ENCODE measurements at regions not wholly inside any gene's neighbourhood (a gene's known extent, or its start where the extent isn't known, plus 50 kb on each side); places are given as distances from the start of the nearest gene placed in this dataset.
"Not testable (repeated sequence)": the region's sequence is repeated elsewhere in the genome, so short reads cannot be mapped to it uniquely, and the experiment has no call there.

DNA sequence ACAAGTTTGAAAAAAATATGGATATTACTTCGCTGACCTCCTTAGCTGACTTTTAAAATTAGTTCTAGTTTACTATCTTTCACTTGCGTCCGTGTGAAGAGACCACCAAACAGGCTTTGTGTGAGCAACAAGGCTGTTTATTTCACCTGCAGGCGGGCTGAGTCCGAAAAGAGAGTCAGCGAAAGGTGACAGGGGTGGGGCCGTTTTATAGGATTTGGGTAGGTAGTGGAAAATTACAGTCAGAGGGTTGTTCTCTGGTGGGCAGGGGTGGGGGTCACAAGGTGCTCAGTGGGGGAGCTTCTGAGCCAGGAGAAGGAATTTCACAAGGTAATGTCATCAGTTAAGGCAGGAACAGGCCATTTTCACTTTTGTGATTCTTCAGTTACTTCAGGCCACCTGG is 203.7 kb downstream of the POM121L12 start:
- not testable (repeated sequence) for DNase-seq

- no peak for DNase-seq
These were observed 210.3 kb downstream of the POM121L12 start for GRCh38 chr7:53245721-53246120.

DNA sequence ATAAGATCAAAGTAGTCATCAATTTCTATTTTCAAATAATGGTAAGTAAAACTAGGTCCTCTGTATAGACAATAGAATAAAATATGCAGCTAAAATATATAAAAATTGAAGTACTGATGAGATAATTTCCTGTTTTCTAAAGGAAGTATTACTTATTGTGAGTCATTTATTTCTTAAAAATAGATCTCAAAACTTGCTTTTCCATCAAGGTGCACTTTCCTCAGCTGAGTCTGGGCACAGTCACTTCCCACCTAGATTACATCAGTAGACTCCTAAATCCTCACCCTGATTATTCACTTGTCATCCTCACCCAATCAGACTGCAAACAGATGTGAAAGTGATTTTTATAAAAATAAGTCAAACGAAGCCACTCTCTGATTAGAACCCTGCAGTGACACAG is 211.5 kb downstream of the POM121L12 start:
- DNase-seq: no peak

- no peak for DNase-seq
These were observed 217.1 kb downstream of the POM121L12 start for GRCh38 chr7:53252539-53252938.

GRCh38 chr7:53272081-53272480 is 236.6 kb downstream of the POM121L12 start:
- DNase-seq: no peak

GRCh38 chr7:53281312-53281711 is 245.9 kb downstream of the POM121L12 start:
- no peak for DNase-seq

DNA sequence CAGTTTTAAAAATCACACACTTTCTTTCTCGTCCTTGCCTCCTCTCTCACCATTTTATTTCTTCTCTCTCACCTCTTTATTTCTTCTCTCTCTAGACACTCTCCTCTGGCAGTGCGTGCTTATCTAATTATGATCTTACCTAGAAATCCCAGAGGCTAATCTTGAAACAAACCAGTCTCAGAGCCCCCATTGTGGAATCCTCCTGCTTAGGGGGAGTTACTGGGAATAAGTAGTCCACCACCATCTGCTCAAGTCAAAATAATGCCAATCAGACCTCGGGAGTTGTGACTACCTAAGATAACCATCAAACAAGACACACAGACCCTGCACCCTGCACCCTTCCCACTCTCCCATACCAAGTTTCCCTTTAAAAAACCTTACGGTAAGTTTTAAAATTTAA is 256.9 kb downstream of the POM121L12 start:
- no peak for DNase-seq

DNA sequence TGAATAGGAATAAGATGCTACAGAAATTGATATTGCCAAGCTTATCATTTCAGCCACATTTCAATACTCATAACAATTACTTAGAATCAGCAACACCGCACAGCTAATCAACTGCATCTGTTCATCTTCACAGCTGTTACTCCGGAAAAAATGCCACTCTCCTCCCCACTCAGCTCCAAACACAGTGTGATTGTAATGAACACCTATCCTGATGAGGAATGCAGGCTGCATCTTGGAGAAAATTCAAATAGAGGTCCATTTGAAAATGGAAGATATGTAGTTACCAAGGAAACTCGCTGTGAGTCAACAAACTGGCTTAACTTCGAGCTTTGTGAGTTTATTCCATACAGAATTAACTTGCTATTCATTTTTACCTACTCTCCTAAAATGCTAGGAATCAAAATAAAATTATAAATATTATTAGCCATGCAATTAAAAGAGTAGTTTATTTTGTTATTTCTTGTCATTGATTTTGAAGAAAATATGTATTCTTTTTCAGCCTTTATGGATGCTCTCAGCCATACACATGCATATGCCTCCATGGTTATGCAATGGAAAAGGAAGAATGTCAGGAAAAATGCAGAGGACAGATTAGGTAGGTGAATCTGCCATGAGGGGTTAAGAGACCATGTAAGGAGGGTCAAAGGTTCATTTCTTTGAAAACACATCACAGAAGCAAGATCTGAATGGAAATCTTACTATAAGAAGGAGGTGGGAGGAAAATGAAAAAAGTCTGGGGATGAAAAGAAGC is 267.2 kb downstream of the POM121L12 start:
- DNase-seq: no peak

- no peak for DNase-seq
These were observed 268.3 kb downstream of the POM121L12 start for GRCh38 chr7:53303781-53304180.

- no peak for DNase-seq
These were observed 271.4 kb downstream of the POM121L12 start for GRCh38 chr7:53306846-53307245.

GRCh38 chr7:53311205-53311604 is 275.8 kb downstream of the POM121L12 start:
- DNase-seq: no peak

DNA sequence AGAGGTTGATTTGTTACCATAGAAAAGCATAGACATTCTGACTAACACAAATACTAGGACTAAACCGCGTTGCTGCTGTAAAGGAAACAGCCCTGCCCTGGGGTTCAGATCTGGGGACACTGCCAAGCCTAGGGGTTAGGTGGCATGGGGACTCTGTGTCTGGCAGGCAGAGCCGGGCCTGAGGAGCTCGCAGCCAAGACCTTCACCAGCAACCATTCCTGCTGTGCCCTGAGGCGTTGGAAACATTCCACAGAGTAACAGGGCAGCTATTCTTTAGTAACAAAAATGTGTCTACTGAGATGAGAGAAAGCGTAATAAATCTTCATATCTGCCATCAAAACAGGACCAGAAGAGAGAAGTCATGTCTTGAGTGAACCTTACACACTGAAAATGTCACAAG is 280.5 kb downstream of the POM121L12 start:
- no peak for DNase-seq

- DNase-seq: no peak
These were observed 283.1 kb downstream of the POM121L12 start for GRCh38 chr7:53318566-53318965.

- DNase-seq: no peak
These were observed 289.6 kb downstream of the POM121L12 start for GRCh38 chr7:53325061-53325460.

GRCh38 chr7:53326634-53327033 is 291.2 kb downstream of the POM121L12 start:
- DNase-seq: no peak

- DNase-seq: no peak
These were observed 300.8 kb downstream of the POM121L12 start for GRCh38 chr7:53336105-53336668.

DNA sequence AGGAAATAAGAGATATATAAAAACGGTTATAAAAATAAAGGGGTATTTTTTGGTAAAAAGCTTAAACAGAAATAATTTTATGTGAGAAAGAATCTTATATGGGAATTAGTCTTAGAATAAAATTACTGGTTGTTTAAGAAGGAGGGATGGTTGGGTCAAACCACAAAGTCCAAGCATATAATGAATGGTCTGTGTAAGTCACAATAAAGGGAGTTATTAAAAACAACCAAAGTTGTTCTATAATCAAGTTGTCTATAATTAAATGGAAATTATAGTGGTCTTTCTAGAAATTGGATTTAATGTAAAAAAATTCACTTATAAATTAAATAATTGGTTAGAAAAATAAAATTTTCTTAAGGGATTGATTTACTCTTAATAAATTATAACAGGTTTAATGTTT is 304.8 kb downstream of the POM121L12 start:
- no peak for DNase-seq

- peak; percentile 20 for DNase-seq
These were observed 314.8 kb downstream of the POM121L12 start for GRCh38 chr7:53350241-53350640.

DNA sequence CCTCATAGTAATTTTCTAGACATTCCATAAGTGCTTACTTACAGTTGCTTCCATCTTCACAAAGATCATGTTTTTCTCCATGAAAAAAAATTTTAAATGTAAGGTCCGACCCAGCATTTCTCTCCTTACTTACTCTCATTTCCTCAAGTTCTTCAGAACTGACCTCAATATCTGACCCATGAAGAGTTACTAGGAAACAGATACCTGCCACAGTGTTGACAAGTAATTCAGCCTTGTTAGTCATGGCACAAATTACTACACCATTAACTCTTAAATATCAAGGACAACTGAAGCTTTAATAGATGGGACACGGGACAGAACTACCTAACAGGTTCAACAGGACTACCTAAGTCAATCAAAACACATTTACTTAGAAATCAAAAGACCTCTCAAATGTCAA is 316.2 kb downstream of the POM121L12 start:
- no peak for DNase-seq

GRCh38 chr7:53358269-53358668 is 322.8 kb downstream of the POM121L12 start:
- no peak for DNase-seq

DNA sequence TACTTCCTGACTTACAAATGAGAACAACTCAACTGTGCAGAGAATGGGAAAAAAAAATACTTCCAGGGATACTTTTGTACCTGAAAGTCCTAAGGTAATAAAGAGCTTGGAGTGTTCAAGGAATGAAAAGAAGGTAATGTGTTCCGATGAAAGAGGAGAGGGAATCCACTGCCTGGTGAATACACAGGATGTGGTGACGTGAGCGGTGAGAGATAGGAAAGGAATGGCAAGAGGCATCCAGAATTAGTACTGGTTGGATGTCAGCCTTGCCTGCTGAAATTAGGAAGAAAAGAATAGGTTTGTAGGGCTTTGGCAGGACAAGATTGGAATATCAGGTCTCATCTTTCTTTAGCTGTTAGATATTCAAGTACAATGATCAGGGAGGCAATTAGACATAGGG is 347.7 kb downstream of the POM121L12 start:
- DNase-seq: no peak

DNA sequence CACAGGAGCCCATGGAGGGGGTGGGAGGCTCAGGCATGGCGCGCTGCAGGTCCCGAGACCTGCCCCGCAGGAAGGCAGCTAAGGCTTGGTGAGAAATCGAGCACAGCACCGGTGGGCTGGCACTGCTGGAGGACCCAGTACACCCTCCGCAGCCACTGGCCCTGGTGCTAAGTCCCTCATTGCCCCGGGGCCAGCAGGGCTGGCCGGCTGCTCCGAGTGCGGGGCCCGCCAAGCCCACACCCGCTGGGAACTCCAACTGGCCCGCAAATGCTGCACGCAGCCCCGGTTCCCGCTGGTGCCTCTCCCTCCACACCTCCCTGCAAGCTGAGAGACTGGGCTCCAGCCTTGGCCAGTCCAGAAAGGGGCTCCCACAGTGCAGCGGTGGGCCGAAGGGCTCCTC is 349.8 kb downstream of the POM121L12 start:
- not testable (repeated sequence) for DNase-seq

DNA sequence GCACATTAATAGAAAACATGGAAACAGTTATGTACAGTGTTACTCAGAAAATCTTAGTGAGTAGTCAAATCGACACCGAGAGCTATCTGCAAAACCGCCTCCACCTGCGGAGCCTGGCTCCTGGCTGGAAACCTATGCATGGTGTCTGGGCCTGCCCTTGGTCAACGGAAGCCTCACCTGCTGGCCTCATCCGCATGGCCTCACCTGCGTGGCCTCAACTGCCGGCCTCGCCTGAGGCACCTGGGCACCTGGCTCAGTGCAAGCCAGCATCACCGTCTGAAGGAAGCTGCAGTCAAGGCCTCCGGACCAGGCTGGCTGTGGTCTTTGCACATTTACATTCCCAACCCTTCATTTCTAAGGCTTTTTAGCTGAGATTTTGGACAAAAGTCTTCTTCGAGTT is 352.1 kb downstream of the POM121L12 start:
- no peak for DNase-seq

- no peak for DNase-seq
These were observed 362.5 kb downstream of the POM121L12 start for GRCh38 chr7:53397911-53398310.

- DNase-seq: no peak
These were observed 363.1 kb downstream of the POM121L12 start for GRCh38 chr7:53398566-53398965.

All from activated CD4-positive, alpha-beta T cell treated with anti-CD3 and anti-CD28 coated beads for 48 hours (primary cell).